ENCODE measurements at regions not wholly inside any gene's neighbourhood (a gene's known extent, or its start where the extent isn't known, plus 50 kb on each side); places are given as distances from the start of the nearest gene placed in this dataset.
"Not testable (repeated sequence)": the region's sequence is repeated elsewhere in the genome, so short reads cannot be mapped to it uniquely, and the experiment has no call there.

DNA sequence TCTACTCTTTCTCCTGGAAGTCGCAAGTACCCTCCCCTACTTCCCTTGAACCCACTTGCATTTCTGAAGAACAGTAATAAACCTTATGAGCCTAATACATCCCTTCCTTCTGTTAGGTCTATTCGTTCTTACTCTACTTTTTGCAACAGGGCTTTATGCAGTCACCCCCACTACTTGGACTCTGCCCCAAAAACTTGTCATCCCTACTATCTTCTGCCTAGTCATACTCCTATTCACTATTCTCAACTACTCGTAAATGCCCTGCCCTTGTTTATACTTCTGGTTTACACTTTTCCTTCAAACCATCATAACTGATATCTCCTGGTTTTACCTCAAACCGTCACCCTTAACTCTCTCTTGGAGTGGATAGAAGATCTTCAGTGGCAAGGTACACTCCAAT, 55.2 kb upstream of the SLIT2 start:
- H3K4me1 ChIP-seq (ENCODE audit: control insufficient read depth in 2 of 2, insufficient read depth in 2 of 2, low read length in 2 of 2), result no peaks in the 10 kb centered on the region
- H3K9ac ChIP-seq (ENCODE audit: low read depth in 1 of 2, low read length in 2 of 2), result no peak overlapping the region
- no peaks in the 10 kb centered on the region for H3K9me3 ChIP-seq (ENCODE audit: control insufficient read depth in 2 of 2, low read length in 2 of 2)
- H3K27me3 ChIP-seq (ENCODE audit: control insufficient read depth in 2 of 2, insufficient read depth in 2 of 2, low read length in 2 of 2), result no peaks in the 10 kb centered on the region
- H3K27ac ChIP-seq (ENCODE audit: low read depth in 2 of 2, low read length in 2 of 2), result no peak overlapping the region
- no peak overlapping the region for H3K4me3 ChIP-seq (ENCODE audit: low read length in 2 of 2)
- no peaks in the 10 kb centered on the region for H3K36me3 ChIP-seq (ENCODE audit: control insufficient read depth in 2 of 2, insufficient read depth in 2 of 2, low read length in 2 of 2)

DNA sequence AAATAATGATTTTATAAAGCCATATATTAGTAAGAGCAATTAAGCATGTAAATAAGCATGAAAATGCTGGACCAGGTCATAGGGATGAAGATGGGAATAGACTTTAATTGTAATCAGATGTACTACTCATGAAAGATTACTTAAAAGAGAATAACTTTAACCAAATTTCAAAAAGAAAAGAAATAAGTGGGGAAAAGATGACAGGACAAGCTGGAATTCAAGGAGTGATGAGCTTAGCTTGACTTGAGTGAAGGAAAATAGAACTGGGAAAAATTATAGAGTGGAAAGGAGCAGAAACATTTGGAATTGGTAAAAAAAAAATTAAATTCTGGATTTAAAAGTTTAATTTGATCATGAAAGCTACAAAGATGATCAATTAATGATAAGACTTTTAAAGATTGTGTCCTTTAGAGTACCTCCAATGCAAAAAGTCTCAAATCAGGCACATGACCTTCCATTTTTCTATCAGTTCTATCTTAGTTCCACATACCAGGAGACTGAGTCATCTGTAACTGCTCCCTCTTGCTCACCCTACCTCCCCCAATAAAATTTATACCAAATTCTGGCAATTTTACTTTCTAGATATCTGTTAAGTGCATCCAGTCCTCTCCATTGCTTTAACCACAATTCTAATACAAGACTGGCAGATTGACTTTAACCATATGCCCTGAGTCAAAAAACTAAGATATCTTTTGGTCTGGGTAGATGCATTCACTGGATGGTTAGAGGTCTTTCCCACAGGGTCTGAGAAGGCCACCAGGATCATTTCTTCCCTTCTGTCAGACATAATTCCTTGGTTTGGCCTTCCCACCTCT, 56.4 kb upstream of the SLIT2 start:
- no peak overlapping the region for H3K4me3 ChIP-seq (ENCODE audit: low read length in 2 of 2)
- no peak overlapping the region for H3K9ac ChIP-seq (ENCODE audit: low read depth in 1 of 2, low read length in 2 of 2)
- H3K27ac ChIP-seq (ENCODE audit: low read depth in 2 of 2, low read length in 2 of 2), result no peak overlapping the region
- H3K9me3 ChIP-seq (ENCODE audit: control insufficient read depth in 2 of 2, low read length in 2 of 2), result no peaks in the 10 kb centered on the region
- no peaks in the 10 kb centered on the region for H3K27me3 ChIP-seq (ENCODE audit: control insufficient read depth in 2 of 2, insufficient read depth in 2 of 2, low read length in 2 of 2)
- H3K36me3 ChIP-seq (ENCODE audit: control insufficient read depth in 2 of 2, insufficient read depth in 2 of 2, low read length in 2 of 2), result no peaks in the 10 kb centered on the region
- H3K4me1 ChIP-seq (ENCODE audit: control insufficient read depth in 2 of 2, insufficient read depth in 2 of 2, low read length in 2 of 2), result no peaks in the 10 kb centered on the region

DNA sequence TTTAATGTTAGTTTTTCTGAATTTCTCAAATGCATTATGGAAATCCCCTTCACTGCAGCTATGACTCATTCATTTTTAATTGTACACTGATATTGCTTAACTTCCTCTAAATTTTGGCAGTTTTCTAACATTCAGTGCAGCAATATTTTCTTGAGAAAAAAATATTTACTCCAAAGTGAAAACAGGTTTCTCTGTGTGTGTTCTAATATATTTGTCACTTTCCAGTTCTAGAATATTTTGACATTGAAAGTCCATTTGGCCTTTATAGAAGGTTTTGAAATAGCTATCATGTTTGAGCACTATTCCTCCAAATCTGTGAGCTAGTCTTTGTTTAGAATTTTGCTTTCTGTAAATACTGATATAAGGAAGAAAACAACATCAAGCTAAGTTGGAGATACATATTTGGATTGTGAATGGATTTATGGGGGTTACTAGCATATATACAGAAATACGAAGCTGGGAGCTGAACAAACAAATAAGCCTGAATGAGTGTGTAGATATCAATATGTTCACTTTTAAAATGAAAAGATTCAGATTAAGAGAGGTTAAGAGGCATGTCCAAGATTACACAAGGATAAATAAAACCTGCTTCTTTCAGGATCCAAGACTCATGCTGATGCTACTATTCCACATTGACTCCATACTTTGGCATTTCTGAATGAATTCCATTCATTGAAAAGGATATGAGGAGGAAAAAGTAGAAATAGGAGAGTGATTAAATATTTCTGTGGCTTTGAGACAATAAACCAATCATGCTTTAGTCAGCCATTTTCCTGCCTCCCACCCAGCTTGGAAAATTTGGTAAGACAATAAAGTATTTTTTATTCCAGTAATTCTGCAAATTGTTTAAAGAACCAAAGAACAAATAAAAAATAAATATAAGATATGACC, 57.3 kb upstream of the SLIT2 start:
- H3K27ac ChIP-seq (ENCODE audit: low read depth in 2 of 2, low read length in 2 of 2), result no peak overlapping the region

DNA sequence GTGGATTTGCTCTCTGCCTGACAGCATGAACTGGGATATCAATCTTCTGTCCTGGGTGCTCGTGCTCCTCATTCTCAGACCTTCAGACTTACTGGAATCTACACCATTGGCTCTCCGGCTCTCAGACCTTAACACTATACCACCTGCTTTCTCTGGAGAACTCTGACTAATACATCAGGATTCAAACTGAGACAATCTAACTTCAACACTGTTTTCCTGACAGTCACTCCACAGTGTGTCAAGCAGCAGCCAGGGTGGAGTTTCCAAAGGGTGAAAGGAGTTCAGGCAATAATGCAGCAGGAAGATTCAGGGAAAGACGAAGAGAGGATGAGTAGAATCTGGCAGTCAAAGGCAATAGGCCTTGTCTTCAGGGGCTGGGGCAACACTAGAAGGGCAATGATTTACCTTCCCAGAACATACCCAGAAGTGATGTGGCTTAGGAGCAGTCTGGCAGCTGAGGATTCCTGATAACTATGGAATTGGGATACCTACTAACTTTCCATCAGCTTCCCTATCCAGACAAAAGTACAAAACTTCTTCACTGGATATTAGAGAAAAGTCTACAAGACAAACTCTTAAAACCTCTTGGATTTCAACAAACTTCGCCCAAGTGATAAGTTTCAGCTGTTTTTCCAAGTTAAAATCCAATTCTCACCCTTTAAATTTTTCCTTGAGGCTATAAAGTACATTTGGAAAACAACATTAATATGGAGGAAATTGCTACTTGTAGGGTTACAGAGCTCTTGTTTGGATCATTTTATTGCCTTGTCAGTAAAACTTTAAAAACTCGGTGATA, 58.4 kb upstream of the SLIT2 start:
- Histone ChIP-seq H3K9me3 (ENCODE audit: control insufficient read depth in 2 of 2, low read length in 2 of 2) (no peaks in the 10 kb centered on the region), H3K4me1 (ENCODE audit: control insufficient read depth in 2 of 2, insufficient read depth in 2 of 2, low read length in 2 of 2) (no peaks in the 10 kb centered on the region), H3K36me3 (ENCODE audit: control insufficient read depth in 2 of 2, insufficient read depth in 2 of 2, low read length in 2 of 2) (no peaks in the 10 kb centered on the region), H3K27me3 (ENCODE audit: control insufficient read depth in 2 of 2, insufficient read depth in 2 of 2, low read length in 2 of 2) (no peaks in the 10 kb centered on the region), H3K9ac (ENCODE audit: low read depth in 1 of 2, low read length in 2 of 2) (no peak overlapping the region), H3K4me3 (ENCODE audit: low read length in 2 of 2) (no peak overlapping the region), H3K27ac (ENCODE audit: low read depth in 2 of 2, low read length in 2 of 2) (no peak overlapping the region)

More for the DNA sequence above, 57.3 kb upstream of the SLIT2 start:
- H3K9ac ChIP-seq (ENCODE audit: low read depth in 1 of 2, low read length in 2 of 2), result no peak overlapping the region
- no peak overlapping the region for H3K4me3 ChIP-seq (ENCODE audit: low read length in 2 of 2)
- no peaks in the 10 kb centered on the region for H3K4me1 ChIP-seq (ENCODE audit: control insufficient read depth in 2 of 2, insufficient read depth in 2 of 2, low read length in 2 of 2)
- H3K36me3 ChIP-seq (ENCODE audit: control insufficient read depth in 2 of 2, insufficient read depth in 2 of 2, low read length in 2 of 2), result no peaks in the 10 kb centered on the region
- no peaks in the 10 kb centered on the region for H3K9me3 ChIP-seq (ENCODE audit: control insufficient read depth in 2 of 2, low read length in 2 of 2)
- H3K27me3 ChIP-seq (ENCODE audit: control insufficient read depth in 2 of 2, insufficient read depth in 2 of 2, low read length in 2 of 2), result no peaks in the 10 kb centered on the region

DNA sequence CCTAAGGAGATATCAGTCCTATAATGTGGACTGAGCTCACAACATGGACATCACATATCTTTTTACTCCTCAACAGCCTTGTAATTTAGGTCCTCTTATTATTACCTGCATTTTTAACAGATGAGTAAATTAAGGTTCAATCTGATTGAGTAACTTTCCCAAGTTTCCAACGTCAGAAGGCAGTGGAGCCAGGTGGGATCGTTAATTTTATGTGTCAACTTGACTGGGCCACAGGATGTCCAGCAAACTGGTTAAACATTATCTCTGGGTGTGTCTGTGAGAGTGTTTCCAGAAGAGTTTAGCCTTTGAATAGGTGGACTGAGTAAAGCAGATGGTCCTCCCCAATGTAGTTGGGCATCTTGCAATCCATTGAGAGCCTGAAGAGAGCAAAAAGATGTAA, 59.0 kb upstream of the SLIT2 start:
- no peaks in the 10 kb centered on the region for H3K27me3 ChIP-seq (ENCODE audit: control insufficient read depth in 2 of 2, insufficient read depth in 2 of 2, low read length in 2 of 2)
- no peaks in the 10 kb centered on the region for H3K9me3 ChIP-seq (ENCODE audit: control insufficient read depth in 2 of 2, low read length in 2 of 2)
- H3K36me3 ChIP-seq (ENCODE audit: control insufficient read depth in 2 of 2, insufficient read depth in 2 of 2, low read length in 2 of 2), result no peaks in the 10 kb centered on the region
- no peak overlapping the region for H3K9ac ChIP-seq (ENCODE audit: low read depth in 1 of 2, low read length in 2 of 2)
- no peaks in the 10 kb centered on the region for H3K4me1 ChIP-seq (ENCODE audit: control insufficient read depth in 2 of 2, insufficient read depth in 2 of 2, low read length in 2 of 2)
- H3K4me3 ChIP-seq (ENCODE audit: low read length in 2 of 2), result no peak overlapping the region
- H3K27ac ChIP-seq (ENCODE audit: low read depth in 2 of 2, low read length in 2 of 2), result no peak overlapping the region

DNA sequence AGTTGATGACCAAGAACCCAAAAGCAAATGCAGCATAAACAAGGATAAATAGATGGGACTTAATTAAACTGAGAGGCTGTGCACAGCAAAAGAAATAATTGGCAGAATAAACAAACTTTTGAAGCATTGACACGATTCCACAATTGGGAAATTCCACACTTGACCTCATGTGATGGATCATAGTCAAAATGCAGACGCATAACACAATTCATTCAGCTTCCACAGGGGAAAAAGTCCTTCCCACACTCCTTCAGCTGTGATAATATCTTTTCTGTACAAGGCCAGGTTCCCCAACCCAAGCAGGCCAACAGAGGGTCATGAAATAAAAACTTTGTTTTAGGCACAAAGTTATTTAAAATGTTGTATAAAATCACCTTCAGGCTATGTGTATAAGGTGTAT, 66.6 kb upstream of the SLIT2 start:
- no peaks in the 10 kb centered on the region for H3K4me1 ChIP-seq (ENCODE audit: control insufficient read depth in 2 of 2, insufficient read depth in 2 of 2, low read length in 2 of 2)
- H3K36me3 ChIP-seq (ENCODE audit: control insufficient read depth in 2 of 2, insufficient read depth in 2 of 2, low read length in 2 of 2), result no peaks in the 10 kb centered on the region
- H3K27me3 ChIP-seq (ENCODE audit: control insufficient read depth in 2 of 2, insufficient read depth in 2 of 2, low read length in 2 of 2), result no peaks in the 10 kb centered on the region
- H3K4me3 ChIP-seq (ENCODE audit: low read length in 2 of 2), result no peak overlapping the region
- H3K9me3 ChIP-seq (ENCODE audit: control insufficient read depth in 2 of 2, low read length in 2 of 2), result peaks cover 0 to 3% of the 10 kb centered on the region in 2 donors
- H3K9ac ChIP-seq (ENCODE audit: low read depth in 1 of 2, low read length in 2 of 2), result no peak overlapping the region
- no peak overlapping the region for H3K27ac ChIP-seq (ENCODE audit: low read depth in 2 of 2, low read length in 2 of 2)

DNA sequence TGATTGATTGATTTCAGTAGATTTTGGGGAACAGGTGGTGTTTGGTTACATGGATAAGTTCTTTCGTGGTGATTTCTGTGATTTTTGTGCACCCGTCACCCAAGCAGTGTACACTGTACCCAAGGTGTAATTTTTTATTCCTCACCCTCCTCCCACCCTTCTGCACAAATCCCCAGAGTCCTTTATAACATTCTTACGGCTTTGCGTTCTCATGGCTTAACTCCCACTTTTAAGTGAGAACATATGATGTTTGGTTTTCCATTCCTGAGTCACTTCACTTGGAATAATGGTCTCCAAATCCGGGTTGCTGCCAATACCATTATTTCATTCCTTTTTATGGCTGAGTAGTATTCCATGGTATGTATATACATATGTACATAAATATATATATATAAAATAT, 68.6 kb upstream of the SLIT2 start:
- H3K4me3 ChIP-seq (ENCODE audit: low read length in 2 of 2); H3K27me3 ChIP-seq (ENCODE audit: control insufficient read depth in 2 of 2, insufficient read depth in 2 of 2, low read length in 2 of 2): not testable (repeated sequence)

DNA sequence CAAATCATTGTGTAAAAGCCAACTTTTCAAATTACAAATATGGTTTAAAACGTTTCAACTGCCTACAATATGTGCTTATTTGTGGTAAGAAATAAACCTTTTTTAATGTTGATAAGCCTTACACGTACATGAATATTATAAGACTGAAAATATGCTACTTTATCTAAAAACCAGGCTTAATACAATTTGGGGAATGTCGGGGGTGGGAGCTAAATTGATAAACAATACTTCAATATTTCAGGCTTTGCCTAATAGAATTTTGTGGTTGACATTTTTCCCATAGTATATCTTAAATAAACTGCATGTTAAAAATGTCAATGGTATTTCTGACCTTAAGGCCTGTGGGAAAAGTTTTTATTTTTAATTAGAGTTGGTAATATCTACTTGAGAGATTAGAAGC, 69.8 kb upstream of the SLIT2 start:
- Histone ChIP-seq H3K27me3 (ENCODE audit: control insufficient read depth in 2 of 2, insufficient read depth in 2 of 2, low read length in 2 of 2) (no peaks in the 10 kb centered on the region), H3K36me3 (ENCODE audit: control insufficient read depth in 2 of 2, insufficient read depth in 2 of 2, low read length in 2 of 2) (no peaks in the 10 kb centered on the region), H3K9me3 (ENCODE audit: control insufficient read depth in 2 of 2, low read length in 2 of 2) (peaks cover 0 to 3% of the 10 kb centered on the region in 2 donors), H3K27ac (ENCODE audit: low read depth in 2 of 2, low read length in 2 of 2) (no peak overlapping the region), H3K4me1 (ENCODE audit: control insufficient read depth in 2 of 2, insufficient read depth in 2 of 2, low read length in 2 of 2) (no peaks in the 10 kb centered on the region), H3K4me3 (ENCODE audit: low read length in 2 of 2) (no peak overlapping the region), H3K9ac (ENCODE audit: low read depth in 1 of 2, low read length in 2 of 2) (no peak overlapping the region)

More for the DNA sequence above, 68.6 kb upstream of the SLIT2 start:
- not testable (repeated sequence) for H3K9me3 ChIP-seq (ENCODE audit: control insufficient read depth in 2 of 2, low read length in 2 of 2); H3K27ac ChIP-seq (ENCODE audit: low read depth in 2 of 2, low read length in 2 of 2); H3K4me1 ChIP-seq (ENCODE audit: control insufficient read depth in 2 of 2, insufficient read depth in 2 of 2, low read length in 2 of 2); H3K36me3 ChIP-seq (ENCODE audit: control insufficient read depth in 2 of 2, insufficient read depth in 2 of 2, low read length in 2 of 2); H3K9ac ChIP-seq (ENCODE audit: low read depth in 1 of 2, low read length in 2 of 2)

DNA sequence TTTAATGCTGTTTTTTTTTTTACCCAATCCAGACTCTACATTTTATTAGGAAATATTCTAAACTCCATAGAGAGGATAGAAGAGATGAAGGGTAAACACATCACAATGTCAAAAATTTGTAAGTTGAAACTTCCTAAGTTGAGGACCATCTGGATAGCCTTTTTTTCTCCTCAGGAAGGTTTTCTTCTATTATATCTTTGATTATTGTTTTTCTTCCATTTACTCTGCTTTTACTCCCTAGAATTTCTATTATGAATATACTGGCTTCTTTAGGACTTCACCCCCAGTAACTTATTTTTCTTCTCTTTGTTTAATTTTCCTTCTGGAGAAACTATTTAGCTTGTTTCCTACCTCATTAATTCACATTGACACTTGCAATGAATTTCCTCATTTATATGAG, 71.2 kb upstream of the SLIT2 start:
- H3K36me3 ChIP-seq (ENCODE audit: control insufficient read depth in 2 of 2, insufficient read depth in 2 of 2, low read length in 2 of 2), result no peaks in the 10 kb centered on the region
- no peaks in the 10 kb centered on the region for H3K4me1 ChIP-seq (ENCODE audit: control insufficient read depth in 2 of 2, insufficient read depth in 2 of 2, low read length in 2 of 2)
- H3K27ac ChIP-seq (ENCODE audit: low read depth in 2 of 2, low read length in 2 of 2), result no peak overlapping the region
- no peaks in the 10 kb centered on the region for H3K27me3 ChIP-seq (ENCODE audit: control insufficient read depth in 2 of 2, insufficient read depth in 2 of 2, low read length in 2 of 2)
- no peak overlapping the region for H3K9ac ChIP-seq (ENCODE audit: low read depth in 1 of 2, low read length in 2 of 2)
- H3K4me3 ChIP-seq (ENCODE audit: low read length in 2 of 2), result no peak overlapping the region
- H3K9me3 ChIP-seq (ENCODE audit: control insufficient read depth in 2 of 2, low read length in 2 of 2), result peaks cover 0 to 3% of the 10 kb centered on the region in 2 donors

Measured in mucosa of rectum (tissue), 2 donors.